ENCODE measurements at regions not wholly inside any gene's neighbourhood (a gene's known extent, or its start where the extent isn't known, plus 50 kb on each side); places are given as distances from the start of the nearest gene placed in this dataset.

DNA sequence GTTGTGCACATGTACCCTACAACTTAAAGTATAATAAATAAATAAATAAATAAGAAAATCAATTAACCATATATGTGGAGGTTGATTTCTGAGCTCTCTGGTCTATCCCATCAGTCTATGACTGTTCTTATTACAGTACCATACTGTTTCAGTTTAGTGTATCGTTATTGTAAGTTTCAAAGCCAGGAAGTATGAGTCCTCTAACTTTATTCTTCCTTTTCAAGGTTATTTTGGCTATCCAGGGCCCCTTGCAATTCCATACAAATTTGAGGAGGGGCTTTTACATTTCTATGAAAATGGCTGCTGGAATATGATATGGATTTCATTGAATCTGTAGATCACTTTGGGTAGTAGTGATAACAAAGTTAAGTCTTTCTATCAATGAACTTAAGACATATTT, 96.9 kb upstream of the BCL9 start:
- TF ChIP-seq, protein P1, sequence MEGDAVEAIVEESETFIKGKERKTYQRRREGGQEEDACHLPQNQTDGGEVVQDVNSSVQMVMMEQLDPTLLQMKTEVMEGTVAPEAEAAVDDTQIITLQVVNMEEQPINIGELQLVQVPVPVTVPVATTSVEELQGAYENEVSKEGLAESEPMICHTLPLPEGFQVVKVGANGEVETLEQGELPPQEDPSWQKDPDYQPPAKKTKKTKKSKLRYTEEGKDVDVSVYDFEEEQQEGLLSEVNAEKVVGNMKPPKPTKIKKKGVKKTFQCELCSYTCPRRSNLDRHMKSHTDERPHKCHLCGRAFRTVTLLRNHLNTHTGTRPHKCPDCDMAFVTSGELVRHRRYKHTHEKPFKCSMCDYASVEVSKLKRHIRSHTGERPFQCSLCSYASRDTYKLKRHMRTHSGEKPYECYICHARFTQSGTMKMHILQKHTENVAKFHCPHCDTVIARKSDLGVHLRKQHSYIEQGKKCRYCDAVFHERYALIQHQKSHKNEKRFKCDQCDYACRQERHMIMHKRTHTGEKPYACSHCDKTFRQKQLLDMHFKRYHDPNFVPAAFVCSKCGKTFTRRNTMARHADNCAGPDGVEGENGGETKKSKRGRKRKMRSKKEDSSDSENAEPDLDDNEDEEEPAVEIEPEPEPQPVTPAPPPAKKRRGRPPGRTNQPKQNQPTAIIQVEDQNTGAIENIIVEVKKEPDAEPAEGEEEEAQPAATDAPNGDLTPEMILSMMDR (IDR thresholded peaks at IDR 0.05; ENCODE audit: low read depth, low read length, missing input control): no peak
- TF ChIP-seq JUND (IDR thresholded peaks at IDR 0.05) (no peak), RAD21 (IDR thresholded peaks at IDR 0.05) (no peak)
